ENCODE measurements at regions not wholly inside any gene's neighbourhood (a gene's known extent, or its start where the extent isn't known, plus 50 kb on each side); places are given as distances from the start of the nearest gene placed in this dataset.

DNA sequence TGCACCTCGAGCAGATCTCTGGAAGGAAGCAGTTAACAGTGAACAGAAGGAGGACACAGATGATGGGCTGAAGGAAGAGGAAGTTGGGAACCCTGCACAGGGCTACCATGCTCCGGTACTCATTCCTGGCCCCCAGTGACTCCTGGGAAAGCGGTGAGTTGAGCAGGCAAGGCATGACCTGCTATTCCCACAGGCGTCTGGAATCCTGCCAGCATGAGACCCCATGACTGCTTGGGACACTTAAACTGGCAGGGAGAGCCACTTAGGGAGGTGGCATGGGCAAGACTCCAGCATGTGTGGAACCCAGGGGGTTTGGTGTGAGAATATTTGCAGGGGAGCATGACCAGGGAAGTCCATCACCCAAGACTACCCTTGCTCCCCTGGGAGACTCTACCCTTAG is 1056.4 kb upstream of the POU3F4 start:
- TF ChIP-seq, protein P1, sequence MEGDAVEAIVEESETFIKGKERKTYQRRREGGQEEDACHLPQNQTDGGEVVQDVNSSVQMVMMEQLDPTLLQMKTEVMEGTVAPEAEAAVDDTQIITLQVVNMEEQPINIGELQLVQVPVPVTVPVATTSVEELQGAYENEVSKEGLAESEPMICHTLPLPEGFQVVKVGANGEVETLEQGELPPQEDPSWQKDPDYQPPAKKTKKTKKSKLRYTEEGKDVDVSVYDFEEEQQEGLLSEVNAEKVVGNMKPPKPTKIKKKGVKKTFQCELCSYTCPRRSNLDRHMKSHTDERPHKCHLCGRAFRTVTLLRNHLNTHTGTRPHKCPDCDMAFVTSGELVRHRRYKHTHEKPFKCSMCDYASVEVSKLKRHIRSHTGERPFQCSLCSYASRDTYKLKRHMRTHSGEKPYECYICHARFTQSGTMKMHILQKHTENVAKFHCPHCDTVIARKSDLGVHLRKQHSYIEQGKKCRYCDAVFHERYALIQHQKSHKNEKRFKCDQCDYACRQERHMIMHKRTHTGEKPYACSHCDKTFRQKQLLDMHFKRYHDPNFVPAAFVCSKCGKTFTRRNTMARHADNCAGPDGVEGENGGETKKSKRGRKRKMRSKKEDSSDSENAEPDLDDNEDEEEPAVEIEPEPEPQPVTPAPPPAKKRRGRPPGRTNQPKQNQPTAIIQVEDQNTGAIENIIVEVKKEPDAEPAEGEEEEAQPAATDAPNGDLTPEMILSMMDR (IDR thresholded peaks at IDR 0.05; ENCODE audit: low read depth, low read length, missing input control): no peak
- TF ChIP-seq, protein P2, sequence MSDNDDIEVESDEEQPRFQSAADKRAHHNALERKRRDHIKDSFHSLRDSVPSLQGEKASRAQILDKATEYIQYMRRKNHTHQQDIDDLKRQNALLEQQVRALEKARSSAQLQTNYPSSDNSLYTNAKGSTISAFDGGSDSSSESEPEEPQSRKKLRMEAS (IDR thresholded peaks at IDR 0.05): no peak
- TF ChIP-seq GABPA (IDR thresholded peaks at IDR 0.05 in 1 of 2, conservative IDR thresholded peaks at IDR 0.05 in 1 of 2) (no peak), RAD21 (IDR thresholded peaks at IDR 0.05) (no peak), RXRA (IDR thresholded peaks at IDR 0.05) (no peak), TAF1 (conservative IDR thresholded peaks at IDR 0.05) (no peak), HNF4G (IDR thresholded peaks at IDR 0.05) (no peak), EGR1 (IDR thresholded peaks at IDR 0.05; ENCODE audit: low read depth in 2 of 2) (no peak)
- TF ChIP-seq, protein P3, sequence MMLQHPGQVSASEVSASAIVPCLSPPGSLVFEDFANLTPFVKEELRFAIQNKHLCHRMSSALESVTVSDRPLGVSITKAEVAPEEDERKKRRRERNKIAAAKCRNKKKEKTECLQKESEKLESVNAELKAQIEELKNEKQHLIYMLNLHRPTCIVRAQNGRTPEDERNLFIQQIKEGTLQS (IDR thresholded peaks at IDR 0.05): no peak
- TF ChIP-seq, protein P4, sequence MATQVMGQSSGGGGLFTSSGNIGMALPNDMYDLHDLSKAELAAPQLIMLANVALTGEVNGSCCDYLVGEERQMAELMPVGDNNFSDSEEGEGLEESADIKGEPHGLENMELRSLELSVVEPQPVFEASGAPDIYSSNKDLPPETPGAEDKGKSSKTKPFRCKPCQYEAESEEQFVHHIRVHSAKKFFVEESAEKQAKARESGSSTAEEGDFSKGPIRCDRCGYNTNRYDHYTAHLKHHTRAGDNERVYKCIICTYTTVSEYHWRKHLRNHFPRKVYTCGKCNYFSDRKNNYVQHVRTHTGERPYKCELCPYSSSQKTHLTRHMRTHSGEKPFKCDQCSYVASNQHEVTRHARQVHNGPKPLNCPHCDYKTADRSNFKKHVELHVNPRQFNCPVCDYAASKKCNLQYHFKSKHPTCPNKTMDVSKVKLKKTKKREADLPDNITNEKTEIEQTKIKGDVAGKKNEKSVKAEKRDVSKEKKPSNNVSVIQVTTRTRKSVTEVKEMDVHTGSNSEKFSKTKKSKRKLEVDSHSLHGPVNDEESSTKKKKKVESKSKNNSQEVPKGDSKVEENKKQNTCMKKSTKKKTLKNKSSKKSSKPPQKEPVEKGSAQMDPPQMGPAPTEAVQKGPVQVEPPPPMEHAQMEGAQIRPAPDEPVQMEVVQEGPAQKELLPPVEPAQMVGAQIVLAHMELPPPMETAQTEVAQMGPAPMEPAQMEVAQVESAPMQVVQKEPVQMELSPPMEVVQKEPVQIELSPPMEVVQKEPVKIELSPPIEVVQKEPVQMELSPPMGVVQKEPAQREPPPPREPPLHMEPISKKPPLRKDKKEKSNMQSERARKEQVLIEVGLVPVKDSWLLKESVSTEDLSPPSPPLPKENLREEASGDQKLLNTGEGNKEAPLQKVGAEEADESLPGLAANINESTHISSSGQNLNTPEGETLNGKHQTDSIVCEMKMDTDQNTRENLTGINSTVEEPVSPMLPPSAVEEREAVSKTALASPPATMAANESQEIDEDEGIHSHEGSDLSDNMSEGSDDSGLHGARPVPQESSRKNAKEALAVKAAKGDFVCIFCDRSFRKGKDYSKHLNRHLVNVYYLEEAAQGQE (IDR thresholded peaks at IDR 0.05): no peak
